H1 (cell line): ENCODE measurements at regions not wholly inside any gene's neighbourhood (a gene's known extent, or its start where the extent isn't known, plus 50 kb on each side); places are given as distances from the start of the nearest gene placed in this dataset.

Source experiments
- CHD1 ChIP-seq: IDR thresholded peaks from 2 replicates; pipeline ENCODE4 v1.6.1; 2012; ENCODE audit warnings: low read depth, low read length, improper control_type of control experiment
- CTBP2 ChIP-seq: IDR thresholded peaks from 2 replicates; pipeline ENCODE4 v1.7.0; 2011; ENCODE audit warnings: borderline replicate concordance, mild to moderate bottlenecking, moderate library complexity, mixed read lengths, low read length; ENCODE audit not compliant: insufficient read depth, insufficient read length
- SP4 ChIP-seq: IDR thresholded peaks from 2 replicates; pipeline ENCODE4 v1.6.1; 2012; ENCODE audit warnings: low read length, inconsistent platforms

DNA sequence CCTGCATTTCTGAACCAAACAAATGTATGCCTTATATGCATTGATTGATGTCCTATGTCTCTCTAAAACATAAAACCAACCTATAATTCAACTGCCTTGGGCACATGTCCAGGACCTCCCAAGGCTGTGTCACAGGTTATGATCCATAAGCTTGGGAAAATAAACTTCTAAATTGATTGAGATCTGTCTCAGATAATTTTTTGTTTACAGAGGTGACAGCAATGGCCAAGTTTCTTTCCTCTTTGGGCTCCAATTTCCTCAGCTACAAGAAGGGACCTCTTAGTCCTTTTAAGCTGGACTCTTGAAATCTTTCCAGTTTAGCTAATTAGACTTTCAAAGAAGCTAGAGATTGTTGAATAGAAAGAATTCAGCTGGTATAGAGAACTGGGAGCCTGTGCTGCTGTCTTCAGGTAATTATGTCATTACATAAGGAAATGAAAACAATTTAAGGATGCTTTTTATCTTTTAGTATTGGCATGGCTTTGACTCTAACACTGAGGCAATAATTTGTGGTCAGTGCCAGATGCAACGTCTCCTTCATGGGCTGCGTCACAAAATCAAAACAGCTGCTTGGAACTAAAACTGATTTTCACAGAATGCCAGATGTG, 412.1 kb upstream of the TRIB2 start (continued):
- TF ChIP-seq CTBP2 (no peak), CHD1 (no peak), SP4 (no peak)
